Ovary (tissue), 7 donors: ENCODE measurements at regions not wholly inside any gene's neighbourhood (a gene's known extent, or its start where the extent isn't known, plus 50 kb on each side); places are given as distances from the start of the nearest gene placed in this dataset.

Experiments used
- DNase-seq, 5 donors: peaks; one replicate each; pipeline ENCODE4 v3.0.0-alpha.2; 2019 to 2020
- H3K27ac ChIP-seq, 2 donors: fragments of 200-600 bp; one replicate each; pipeline versions ENCODE4 v1.5.1 to v1.8.0; 2019 to 2022
- H3K27me3 ChIP-seq: fragments of 200-600 bp; one replicate; pipeline ENCODE4 v1.8.0; 2022
- H3K36me3 ChIP-seq: fragments of 200-600 bp; sonication (generic); one replicate; pipeline ENCODE4 v1.5.1; 2019
- H3K4me1 ChIP-seq: one replicate; pipeline ENCODE4 v1.8.1; 2013; ENCODE audit warnings: mild to moderate bottlenecking, moderate library complexity; ENCODE audit not compliant: insufficient read depth
- H3K4me3 ChIP-seq: fragments of 200-600 bp; sonication (generic); one replicate; pipeline ENCODE4 v1.5.1; 2017
- H3K9me3 ChIP-seq, 2 donors: fragments of 200-600 bp in 1 of 2; sonication (generic) in 1 of 2; one replicate each; pipeline versions ENCODE4 v1.5.1 to v1.8.1; 2013 to 2019; ENCODE audit warnings: mild to moderate bottlenecking in 1 of 2, moderate library complexity in 1 of 2
- EP300 ChIP-seq: sonication (generic); formaldehyde crosslinking; IDR thresholded peaks from one replicate; pipeline ENCODE4 v1.6.1; 2017; ENCODE audit warnings: antibody characterized with exemption
- POLR2A ChIP-seq: fragments of 450-650 bp; IDR thresholded peaks from one replicate; pipeline ENCODE4 v1.6.1; 2017; ENCODE audit warnings: antibody characterized with exemption, mild to moderate bottlenecking, moderate library complexity
- WGBS, 3 donors: extraction: QIAGEN DNeasy Blood & Tissue Kit in 1 of 3; methylation state at CpG; one replicate each; pipeline versions ENCODE4 v1.1.5 to v1.1.7; 2013 to 2017; 5-methylcytosine and 5-hydroxymethylcytosine counted together
- intact Hi-C, 4 donors: fragments of 100-400 bp; cut with DNase I; formaldehyde crosslinking; loops; one replicate each; pipeline versions ENCODE4 v1.11.0 to v1.15.1; 2022 to 2023
- TF ChIP-seq, protein P1 (sequence below), 3 donors: fragments of 450-650 bp in 2 of 3; fragments of 200-600 bp in 1 of 3; IDR thresholded peaks; one replicate each; pipeline versions ENCODE4 v1.5.1 to v1.8.0; 2016 to 2022; ENCODE audit warnings: antibody characterized with exemption in 3 of 3, mild to moderate bottlenecking in 1 of 3
- donor health status: DM: no; HTN: no; CAD: no; lungs with moderate emphysema.
- donor health status: DM: no; HTN: no; CAD: no.
- donor health status: Bipolar disorder and iron deficiency.
- donor health status: DM: no; HTN: no; CAD: no.
- donor health status: DM: yes; HTN: yes; CAD: no.

GRCh38 chr12:115010324-115010995, 326.5 kb upstream of the TBX3 start:
- DNase-seq = no peak
- Histone ChIP-seq H3K9me3 (no peaks in the 10 kb centered on the region), H3K4me1 (peaks cover 7% of the 10 kb centered on the region), H3K27me3 (no peaks in the 10 kb centered on the region), H3K27ac (no peak overlapping the region), H3K4me3 (no peak overlapping the region), H3K36me3 (no peaks in the 10 kb centered on the region)
- TF ChIP-seq POLR2A (no peak), EP300 (no peak)
- TF ChIP-seq, protein P1, sequence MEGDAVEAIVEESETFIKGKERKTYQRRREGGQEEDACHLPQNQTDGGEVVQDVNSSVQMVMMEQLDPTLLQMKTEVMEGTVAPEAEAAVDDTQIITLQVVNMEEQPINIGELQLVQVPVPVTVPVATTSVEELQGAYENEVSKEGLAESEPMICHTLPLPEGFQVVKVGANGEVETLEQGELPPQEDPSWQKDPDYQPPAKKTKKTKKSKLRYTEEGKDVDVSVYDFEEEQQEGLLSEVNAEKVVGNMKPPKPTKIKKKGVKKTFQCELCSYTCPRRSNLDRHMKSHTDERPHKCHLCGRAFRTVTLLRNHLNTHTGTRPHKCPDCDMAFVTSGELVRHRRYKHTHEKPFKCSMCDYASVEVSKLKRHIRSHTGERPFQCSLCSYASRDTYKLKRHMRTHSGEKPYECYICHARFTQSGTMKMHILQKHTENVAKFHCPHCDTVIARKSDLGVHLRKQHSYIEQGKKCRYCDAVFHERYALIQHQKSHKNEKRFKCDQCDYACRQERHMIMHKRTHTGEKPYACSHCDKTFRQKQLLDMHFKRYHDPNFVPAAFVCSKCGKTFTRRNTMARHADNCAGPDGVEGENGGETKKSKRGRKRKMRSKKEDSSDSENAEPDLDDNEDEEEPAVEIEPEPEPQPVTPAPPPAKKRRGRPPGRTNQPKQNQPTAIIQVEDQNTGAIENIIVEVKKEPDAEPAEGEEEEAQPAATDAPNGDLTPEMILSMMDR (IDR thresholded peaks at IDR 0.05) = no peak
- intact Hi-C loops = no loop called here
- 95 to 99% (median 98%) methylated on average over 5 of the region's 5 CpGs for WGBS, 3 donors

GRCh38 chr12:115008929-115009328, 325.0 kb upstream of the TBX3 start:
- Histone ChIP-seq H3K4me3 (no peak overlapping the region), H3K9me3 (no peaks in the 10 kb centered on the region), H3K27me3 (no peaks in the 10 kb centered on the region), H3K27ac (no peak overlapping the region), H3K36me3 (no peaks in the 10 kb centered on the region), H3K4me1 (peaks cover 2% of the 10 kb centered on the region)
- no peak for DNase-seq
- 81 to 87% (median 83%) methylated on average over 3 of the region's 3 CpGs for WGBS, 3 donors
- no peak for TF ChIP-seq POLR2A
- TF ChIP-seq EP300 = no peak
- TF ChIP-seq, protein P1 (IDR thresholded peaks at IDR 0.05) = no peak
- intact Hi-C loops = no loop called here

- no peak for TF ChIP-seq POLR2A
- TF ChIP-seq, protein P1 (IDR thresholded peaks at IDR 0.05) = no peak
These were observed 320.6 kb upstream of the TBX3 start for GRCh38 chr12:115004470-115005146.

DNA sequence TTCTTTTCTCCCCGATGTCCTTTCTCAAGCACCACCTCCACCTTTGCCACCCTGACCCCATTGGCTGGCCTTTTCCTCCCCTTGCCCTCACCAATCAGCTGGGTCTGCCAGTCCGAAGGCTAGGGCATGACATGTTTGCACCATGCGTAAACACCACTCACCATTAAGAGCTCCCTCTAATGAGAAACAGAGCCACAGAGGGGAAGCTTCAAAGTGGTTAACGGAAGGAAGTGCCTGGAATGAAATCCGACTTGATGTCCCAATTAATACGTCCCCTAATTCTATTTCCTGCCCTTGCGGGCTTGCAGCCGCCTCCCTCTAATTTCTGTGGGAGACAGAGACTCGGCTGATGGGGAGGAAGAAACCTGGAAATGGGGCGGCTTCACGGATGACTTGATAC, 318.5 kb upstream of the TBX3 start:
- Histone ChIP-seq H3K36me3 (no peaks in the 10 kb centered on the region), H3K4me1 (no peaks in the 10 kb centered on the region), H3K4me3 (no peak overlapping the region), H3K27me3 (no peaks in the 10 kb centered on the region), H3K9me3 (no peaks in the 10 kb centered on the region), H3K27ac (no peak overlapping the region)
- TF ChIP-seq, protein P1 (IDR thresholded peaks at IDR 0.05) = no peak
- no peak for TF ChIP-seq EP300
- TF ChIP-seq POLR2A = no peak
- intact Hi-C loops = no loop called here
- WGBS, 3 donors = 85 to 90% (median 87%) methylated on average over 11 of the region's 11 CpGs
- no peak for DNase-seq

More at GRCh38 chr12:115004470-115005146, 320.6 kb upstream of the TBX3 start:
- Histone ChIP-seq H3K4me1 (no peaks in the 10 kb centered on the region), H3K9me3 (no peaks in the 10 kb centered on the region), H3K4me3 (no peak overlapping the region), H3K27ac (no peak overlapping the region), H3K36me3 (no peaks in the 10 kb centered on the region), H3K27me3 (no peaks in the 10 kb centered on the region)
- no peak for DNase-seq
- WGBS, 3 donors = 50 to 62% (median 51%) methylated on average over 6 of the region's 6 CpGs
- intact Hi-C loops = no loop called here
